Sigmoid colon (tissue), 6 donors: ENCODE measurements at regions not wholly inside any gene's neighbourhood (a gene's known extent, or its start where the extent isn't known, plus 50 kb on each side); places are given as distances from the start of the nearest gene placed in this dataset.

Experiments
- DNase-seq: peaks from one replicate; pipeline ENCODE4 v3.0.0-alpha.2; 2019
- H3K27ac ChIP-seq, 4 donors: fragments of 200-600 bp; sonication (generic); one replicate each; pipeline ENCODE4 v1.5.1; 2016 to 2019; ENCODE audit warnings: mild to moderate bottlenecking in 1 of 4
- H3K27me3 ChIP-seq, 3 donors: fragments of 200-600 bp; sonication (generic); one replicate each; pipeline ENCODE4 v1.5.1; 2019; ENCODE audit warnings: mild to moderate bottlenecking in 1 of 3
- H3K36me3 ChIP-seq, 4 donors: fragments of 200-600 bp; sonication (generic); one replicate each; pipeline ENCODE4 v1.5.1; 2016 to 2019
- H3K4me1 ChIP-seq, 4 donors: fragments of 200-600 bp; sonication (generic); one replicate each; pipeline ENCODE4 v1.5.1; 2017 to 2019
- H3K4me3 ChIP-seq, 4 donors: fragments of 200-600 bp; sonication (generic); one replicate each; pipeline ENCODE4 v1.5.1; 2017 to 2019; ENCODE audit warnings: mild to moderate bottlenecking in 2 of 4, moderate library complexity in 1 of 4
- H3K9me3 ChIP-seq, 4 donors: fragments of 200-600 bp in 3 of 4; sonication (generic) in 3 of 4; one replicate each; pipeline versions ENCODE4 v1.5.1 to v1.6.1; 2013 to 2019
- EP300 ChIP-seq, 4 donors: sonication (generic); formaldehyde crosslinking; IDR thresholded peaks; one replicate each; pipeline ENCODE4 v1.6.1; 2017; ENCODE audit warnings: antibody characterized with exemption in 4 of 4
- POLR2A ChIP-seq, 2 donors: fragments of 450-650 bp; IDR thresholded peaks; one replicate each; pipeline ENCODE4 v1.6.1; 2016; ENCODE audit warnings: antibody characterized with exemption in 2 of 2, mild to moderate bottlenecking in 2 of 2, moderate library complexity in 2 of 2
- POLR2AphosphoS5 ChIP-seq, 4 donors: sonication (generic); formaldehyde crosslinking; IDR thresholded peaks; one replicate each; pipeline ENCODE4 v1.6.1; 2017; ENCODE audit warnings: antibody characterized with exemption in 4 of 4
- WGBS, 2 donors: extraction: QIAGEN DNeasy Blood & Tissue Kit; methylation state at CpG; one replicate each; pipeline ENCODE4 v1.1.7; 2013; 5-methylcytosine and 5-hydroxymethylcytosine counted together
- intact Hi-C: fragments of 100-400 bp; cut with DNase I; formaldehyde crosslinking; loops from one replicate; pipeline ENCODE4 v1.15.1; 2023
- TF ChIP-seq, protein P1 (sequence below), 4 experiments: fragments of 450-650 bp in 3 of 4; fragments of 200-600 bp in 1 of 4; IDR thresholded peaks; one replicate each; pipeline ENCODE4 v1.5.1; 2016 to 2019; ENCODE audit warnings: antibody characterized with exemption in 4 of 4, mild to moderate bottlenecking in 3 of 4, moderate library complexity in 2 of 4
- donor health status: healthy with polysubstance abuse.
- donor health status: healthy.

DNA sequence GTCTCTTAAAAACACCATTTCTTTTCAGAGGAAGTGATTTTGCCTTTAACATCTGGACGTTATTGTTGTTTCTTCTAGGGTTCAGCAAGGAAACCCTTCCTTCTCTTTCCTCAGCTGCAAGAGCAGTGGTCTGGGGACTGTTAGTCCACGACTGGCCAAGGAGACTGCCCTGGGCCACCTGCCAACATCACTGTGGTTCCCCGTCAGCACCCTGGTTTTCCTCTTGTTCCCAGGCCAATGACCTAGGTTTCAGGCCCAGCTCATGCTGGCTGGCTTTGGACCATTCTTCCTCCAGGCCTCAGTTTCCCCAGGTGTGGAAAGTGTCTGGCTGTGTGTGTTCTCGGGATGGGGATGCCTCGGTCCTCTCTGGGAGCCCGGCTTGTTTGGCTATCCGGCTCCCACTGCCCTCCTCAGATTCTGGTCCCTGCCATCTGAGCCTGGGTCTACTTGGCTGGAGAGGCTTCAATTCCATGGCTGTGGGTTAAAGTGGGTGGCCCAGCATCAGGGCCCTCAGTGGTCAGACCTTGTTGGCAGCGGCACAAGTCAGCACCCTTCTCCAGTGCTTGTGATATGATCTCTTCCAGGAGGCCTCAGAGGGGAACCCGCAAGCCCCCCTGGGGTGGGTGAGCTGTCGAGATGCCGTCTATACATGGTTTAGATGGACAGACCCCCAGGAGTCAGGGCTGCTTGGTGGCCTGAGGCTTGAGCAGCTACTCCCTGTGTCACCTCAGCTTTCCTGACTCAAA is 234.3 kb upstream of the HS6ST1 start:
- intact Hi-C loops = no loop called here
- Histone ChIP-seq H3K4me3 (no peak overlapping the region), H3K4me1 (no peaks in the 10 kb centered on the region), H3K9me3 (no peaks in the 10 kb centered on the region), H3K27ac (no peak overlapping the region), H3K36me3 (no peaks in the 10 kb centered on the region), H3K27me3 (no peaks in the 10 kb centered on the region)
- 82 to 86% methylated on average over 11 of the region's 11 CpGs for WGBS, 2 donors
- DNase-seq = no peak
- TF ChIP-seq POLR2A (IDR thresholded peaks at IDR 0.05) (no peak), EP300 (IDR thresholded peaks at IDR 0.05) (no peak), POLR2AphosphoS5 (IDR thresholded peaks at IDR 0.05) (no peak)
- TF ChIP-seq, protein P1, sequence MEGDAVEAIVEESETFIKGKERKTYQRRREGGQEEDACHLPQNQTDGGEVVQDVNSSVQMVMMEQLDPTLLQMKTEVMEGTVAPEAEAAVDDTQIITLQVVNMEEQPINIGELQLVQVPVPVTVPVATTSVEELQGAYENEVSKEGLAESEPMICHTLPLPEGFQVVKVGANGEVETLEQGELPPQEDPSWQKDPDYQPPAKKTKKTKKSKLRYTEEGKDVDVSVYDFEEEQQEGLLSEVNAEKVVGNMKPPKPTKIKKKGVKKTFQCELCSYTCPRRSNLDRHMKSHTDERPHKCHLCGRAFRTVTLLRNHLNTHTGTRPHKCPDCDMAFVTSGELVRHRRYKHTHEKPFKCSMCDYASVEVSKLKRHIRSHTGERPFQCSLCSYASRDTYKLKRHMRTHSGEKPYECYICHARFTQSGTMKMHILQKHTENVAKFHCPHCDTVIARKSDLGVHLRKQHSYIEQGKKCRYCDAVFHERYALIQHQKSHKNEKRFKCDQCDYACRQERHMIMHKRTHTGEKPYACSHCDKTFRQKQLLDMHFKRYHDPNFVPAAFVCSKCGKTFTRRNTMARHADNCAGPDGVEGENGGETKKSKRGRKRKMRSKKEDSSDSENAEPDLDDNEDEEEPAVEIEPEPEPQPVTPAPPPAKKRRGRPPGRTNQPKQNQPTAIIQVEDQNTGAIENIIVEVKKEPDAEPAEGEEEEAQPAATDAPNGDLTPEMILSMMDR (IDR thresholded peaks at IDR 0.05) = no peak

DNA sequence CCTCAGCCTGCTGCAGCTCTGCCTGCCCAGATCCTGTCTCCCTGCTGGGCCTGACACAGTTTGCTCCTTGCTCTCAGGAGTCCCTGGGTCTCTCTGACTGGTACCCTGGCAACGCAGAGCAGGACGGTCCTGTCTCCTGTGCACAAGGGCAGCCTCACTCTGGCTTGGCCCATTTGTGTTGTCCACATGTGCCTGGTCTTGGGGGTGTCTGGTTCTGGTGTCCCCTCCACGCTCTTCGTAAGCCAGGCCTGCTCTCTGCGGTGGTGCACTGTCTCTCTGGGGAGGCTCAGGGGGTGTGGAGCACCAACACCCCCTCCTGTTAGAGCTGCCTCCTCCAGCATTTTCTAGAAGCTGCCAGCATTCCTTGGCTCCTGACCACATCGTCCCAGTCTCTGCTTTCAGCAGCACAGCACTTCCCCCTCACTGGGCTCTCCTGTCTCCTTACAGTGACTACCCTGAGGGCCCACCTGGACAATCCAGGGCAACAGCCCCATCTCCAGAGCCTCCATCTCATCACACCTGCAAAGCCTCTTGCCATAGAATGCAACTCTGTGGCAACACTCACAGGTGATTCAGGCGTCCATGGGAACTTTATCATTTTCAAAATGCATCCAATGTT is 235.6 kb upstream of the HS6ST1 start:
- H3K27me3 ChIP-seq = no peaks in the 10 kb centered on the region
- no peaks in the 10 kb centered on the region for H3K36me3 ChIP-seq
- intact Hi-C loops = no loop called here
- DNase-seq = no peak
- no peak overlapping the region for H3K27ac ChIP-seq
- TF ChIP-seq, protein P1 (IDR thresholded peaks at IDR 0.05) = no peak
- TF ChIP-seq POLR2A (IDR thresholded peaks at IDR 0.05) (no peak), POLR2AphosphoS5 (IDR thresholded peaks at IDR 0.05) (no peak), EP300 (IDR thresholded peaks at IDR 0.05) (no peak)
- no peaks in the 10 kb centered on the region for H3K9me3 ChIP-seq
- no peaks in the 10 kb centered on the region for H3K4me1 ChIP-seq
- WGBS, 2 donors = 90 to 92% methylated on average over 7 of the region's 7 CpGs
- no peak overlapping the region for H3K4me3 ChIP-seq

DNA sequence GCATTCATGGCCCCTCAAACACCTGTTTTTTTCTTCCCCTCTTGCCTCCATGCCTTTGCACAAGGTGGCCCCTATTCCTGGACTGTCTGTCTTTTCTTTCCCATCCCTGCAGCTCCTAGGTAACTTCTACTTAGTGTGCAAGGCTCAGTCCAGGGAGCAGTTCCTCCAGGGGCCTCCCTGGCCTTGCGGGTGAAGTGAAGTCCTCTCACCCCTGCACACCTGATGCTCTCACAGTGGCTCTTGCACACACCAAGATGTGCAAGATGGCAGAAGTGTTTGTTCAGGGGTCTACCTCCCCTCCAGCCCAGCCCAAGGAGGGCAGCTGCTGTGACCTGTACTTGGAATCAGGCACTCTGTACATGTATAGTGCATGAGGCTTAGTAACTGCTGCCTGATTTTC is 236.8 kb upstream of the HS6ST1 start:
- no peak overlapping the region for H3K4me3 ChIP-seq
- no peaks in the 10 kb centered on the region for H3K4me1 ChIP-seq
- H3K36me3 ChIP-seq = no peaks in the 10 kb centered on the region
- no peak for DNase-seq
- H3K27ac ChIP-seq = no peak overlapping the region
- no peaks in the 10 kb centered on the region for H3K27me3 ChIP-seq
- intact Hi-C loops = no loop called here
- H3K9me3 ChIP-seq = no peaks in the 10 kb centered on the region
- 95 to 97% methylated on average over 1 of the region's 1 CpG for WGBS, 2 donors
- TF ChIP-seq POLR2AphosphoS5 (IDR thresholded peaks at IDR 0.05) (no peak), EP300 (IDR thresholded peaks at IDR 0.05) (no peak), POLR2A (IDR thresholded peaks at IDR 0.05) (no peak)
- TF ChIP-seq, protein P1 (IDR thresholded peaks at IDR 0.05) = no peak

DNA sequence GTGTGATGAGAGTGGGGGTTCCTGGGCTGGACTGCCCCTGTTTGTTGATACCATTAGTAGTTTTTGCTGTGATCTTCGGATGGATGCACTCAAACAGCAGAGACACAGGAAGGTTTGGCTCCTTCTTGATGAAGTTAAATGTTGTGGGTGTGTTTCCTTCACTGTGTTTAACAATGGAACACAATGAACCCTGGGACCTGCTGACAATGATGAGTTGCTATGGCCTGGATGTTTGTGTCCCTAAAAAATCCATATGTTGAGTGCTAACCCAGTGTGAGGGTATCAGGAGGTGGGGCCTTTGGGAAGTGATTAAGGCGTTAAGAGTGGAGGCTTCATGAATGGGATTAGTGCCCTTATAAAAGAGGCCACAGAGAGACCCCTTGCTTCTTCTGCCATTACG is 237.4 kb upstream of the HS6ST1 start:
- 75 to 81% methylated on average over 3 of the region's 3 CpGs for WGBS, 2 donors
- intact Hi-C loops = no loop called here

More for the DNA sequence above, 237.4 kb upstream of the HS6ST1 start:
- Histone ChIP-seq H3K27me3 (no peaks in the 10 kb centered on the region), H3K36me3 (no peaks in the 10 kb centered on the region), H3K4me1 (no peaks in the 10 kb centered on the region), H3K9me3 (no peaks in the 10 kb centered on the region), H3K27ac (no peak overlapping the region), H3K4me3 (no peak overlapping the region)
- TF ChIP-seq, protein P1 (IDR thresholded peaks at IDR 0.05) = no peak
- TF ChIP-seq POLR2AphosphoS5 (IDR thresholded peaks at IDR 0.05) = no peak
- no peak for TF ChIP-seq EP300 (IDR thresholded peaks at IDR 0.05)
- TF ChIP-seq POLR2A (IDR thresholded peaks at IDR 0.05) = no peak
- DNase-seq = no peak
